PC-3 (cell line): ENCODE measurements at regions not wholly inside any gene's neighbourhood (a gene's known extent, or its start where the extent isn't known, plus 50 kb on each side); places are given as distances from the start of the nearest gene placed in this dataset.

ENCODE experiments used
- ATAC-seq: fragments of 200-7000 bp; cut with Tn5 transposase; 2 replicates; pipeline ENCODE4 v1.9.1; 2020; ENCODE audit warnings: mild to moderate bottlenecking, moderate library complexity
- BruUV-seq: library from RNA; stranded (reverse); fragments of 400-500 nt; replicated peaks from 2 replicates; lab custom pipeline; 2021; lab: Mats Ljungman, UMichigan
- CTCF ChIA-PET: fragments of 300-600 bp; sonication (Branson Sonifier 250); formaldehyde crosslinking; loops from one replicate; lab custom pipeline; 2022; ENCODE audit warnings: antibody characterized with exemption; lab: Charles Lee
- POLR2A ChIA-PET: fragments of 300-600 bp; sonication (Branson Sonifier 250); formaldehyde crosslinking; loops from one replicate; lab custom pipeline; 2022; ENCODE audit warnings: antibody characterized with exemption; ENCODE audit not compliant: unreplicated experiment; lab: Charles Lee
- DNase-seq: peaks from one replicate; pipeline ENCODE4 v3.0.0-alpha.2; 2015
- H2AFZ ChIP-seq: fragments of 300-600 bp; sonication (generic); 2 replicates; pipeline ENCODE4 v1.6.0; 2016; ENCODE audit warnings: antibody characterized with exemption, low read length
- H3F3A ChIP-seq: fragments of 300-600 bp; sonication (generic); one replicate; pipeline ENCODE4 v1.6.0; 2017; ENCODE audit warnings: antibody characterized with exemption, low read length, control low read depth, mild to moderate bottlenecking; ENCODE audit not compliant: unreplicated experiment
- H3K27ac ChIP-seq: fragments of 300-600 bp; sonication (generic); 2 replicates; pipeline ENCODE4 v1.5.1; 2016; ENCODE audit warnings: mild to moderate bottlenecking, low read length
- H3K27me3 ChIP-seq: fragments of 300-600 bp; sonication (generic); 2 replicates; pipeline ENCODE4 v1.6.1; 2016; ENCODE audit warnings: low read length, mixed read lengths
- H3K36me3 ChIP-seq: fragments of 300-600 bp; sonication (generic); 2 replicates; pipeline ENCODE4 v1.6.1; 2016; ENCODE audit warnings: low read depth, mixed run types, low read length, mixed read lengths
- H3K4me1 ChIP-seq: fragments of 300-600 bp; sonication (generic); 2 replicates; pipeline ENCODE4 v1.5.1; 2016; ENCODE audit warnings: low read length; ENCODE audit not compliant: insufficient read depth
- H3K4me2 ChIP-seq: fragments of 300-600 bp; sonication (generic); 2 replicates; pipeline ENCODE4 v1.6.0; 2016; ENCODE audit warnings: low read length
- H3K4me3 ChIP-seq: fragments of 300-600 bp; sonication (generic); 2 replicates; pipeline ENCODE4 v1.5.1; 2016; ENCODE audit warnings: mild to moderate bottlenecking, low read length, mixed read lengths
- H3K79me2 ChIP-seq: fragments of 300-600 bp; sonication (generic); 2 replicates; pipeline ENCODE4 v1.6.1; 2017; ENCODE audit warnings: low read length, mixed read lengths
- H3K9ac ChIP-seq: fragments of 300-600 bp; sonication (generic); 2 replicates; pipeline ENCODE4 v1.6.0; 2016; ENCODE audit warnings: mild to moderate bottlenecking, low read length
- H3K9me2 ChIP-seq: fragments of 300-600 bp; sonication (generic); replicated peaks from 2 replicates; pipeline ENCODE4 v1.6.1; 2016; ENCODE audit warnings: mixed run types, low read length, mixed read lengths
- H3K9me3 ChIP-seq: fragments of 300-600 bp; sonication (generic); 2 replicates; pipeline ENCODE4 v1.6.1; 2016; ENCODE audit warnings: low read length, mixed read lengths
- H4K20me1 ChIP-seq: fragments of 300-600 bp; sonication (generic); 2 replicates; pipeline ENCODE4 v1.6.1; 2016; ENCODE audit warnings: low read length, mixed read lengths
- CTCF ChIP-seq: fragments of 300-600 bp; sonication (generic); conservative IDR thresholded peaks from 2 replicates; pipeline ENCODE4 v1.5.1; 2017; ENCODE audit warnings: antibody characterized with exemption, low read depth, mild to moderate bottlenecking, low read length
- EZH2 ChIP-seq: fragments of 300-600 bp; sonication (generic); IDR thresholded peaks from one replicate; pipeline ENCODE4 v1.6.1; 2017; ENCODE audit warnings: antibody characterized with exemption, mild to moderate bottlenecking, low read length; ENCODE audit not compliant: unreplicated experiment
- EZH2phosphoT487 ChIP-seq: fragments of 300-600 bp; sonication (generic); IDR thresholded peaks from 2 replicates; pipeline ENCODE4 v1.6.1; 2018; ENCODE audit warnings: mild to moderate bottlenecking, antibody characterized with exemption, low read length, borderline replicate concordance
- intact Hi-C: fragments of 100-400 bp; cut with micrococcal nuclease; formaldehyde crosslinking; loops from 2 replicates; pipeline ENCODE4 v1.9.0; 2023

DNA sequence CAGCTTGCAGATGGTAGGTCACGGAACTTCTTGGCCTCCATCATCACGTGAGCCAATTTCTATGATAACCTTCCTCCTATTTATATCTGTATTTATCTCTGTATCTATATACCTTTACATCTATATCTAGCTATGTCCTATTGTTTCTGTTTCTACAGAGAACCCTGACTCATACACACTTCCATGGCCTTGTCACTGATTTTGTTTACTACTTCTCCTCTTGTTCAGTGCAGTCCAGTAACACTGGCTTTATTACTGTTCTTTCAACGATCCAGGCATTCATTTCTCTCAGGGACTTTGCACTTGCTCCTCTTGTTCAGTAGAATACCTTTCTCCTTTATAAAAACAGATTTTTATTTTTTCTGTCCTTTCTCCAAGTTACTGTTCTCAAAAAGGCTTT is 937.0 kb upstream of the ALCAM start:
- CTCF ChIA-PET, result no interaction called here
- peaks cover 17% of the 10 kb centered on the region for H3K4me1 ChIP-seq
- H3K79me2 ChIP-seq, result peaks cover 98% of the 10 kb centered on the region

GRCh38 chr3:104436506-104436905 is 930.2 kb upstream of the ALCAM start:
- H3K4me1 ChIP-seq, result peaks cover 40% of the 10 kb centered on the region
- H3K36me3 ChIP-seq, result peaks cover 70% of the 10 kb centered on the region
- H3K9ac ChIP-seq, result no peak overlapping the region
- H2AFZ ChIP-seq, result no peak overlapping the region
- no peak for DNase-seq
- POLR2A ChIA-PET, result interaction anchor here (0.5 kb wide), 2 partner anchors 60 to 950 kb away, joined by 3 to 7 read pairs; no protein-coding TSS in a partner anchor
- intact Hi-C loops, result loop anchor here (5.0 to 10.0 kb wide), 3 partner anchors 161 to 1078 kb away; no protein-coding TSS in a partner anchor
- H4K20me1 ChIP-seq, result peaks cover 43% of the 10 kb centered on the region
- peaks cover 92% of the 10 kb centered on the region for H3K79me2 ChIP-seq
- TF ChIP-seq CTCF (no peak), EZH2 (no peak), EZH2phosphoT487 (no peak)
- peak overlapping the region; percentile 83 for H3K4me2 ChIP-seq
- ATAC-seq, result no peak
- BruUV-seq, result no TSS peak
- H3K4me3 ChIP-seq, result peak overlapping the region; percentile 65
- H3K9me3 ChIP-seq, result no peaks in the 10 kb centered on the region
- no peaks in the 10 kb centered on the region for H3K27me3 ChIP-seq
- H3F3A ChIP-seq, result peaks cover 8% of the 10 kb centered on the region
- H3K9me2 ChIP-seq, result no peaks in the 10 kb centered on the region
- CTCF ChIA-PET, result interaction anchor here (0.9 to 1.3 kb wide), 2 partner anchors 11 to 24 kb away, joined by 3 read pairs; no protein-coding TSS in a partner anchor
- peak overlapping the region; percentile 47; the same call in 1 of the 2 replicates for H3K27ac ChIP-seq

More for the DNA sequence above, 937.0 kb upstream of the ALCAM start:
- no peak overlapping the region for H3K4me2 ChIP-seq
- TF ChIP-seq EZH2phosphoT487 (no peak), CTCF (no peak), EZH2 (no peak)
- no peak overlapping the region for H2AFZ ChIP-seq
- POLR2A ChIA-PET, result no interaction called here
- H4K20me1 ChIP-seq, result peaks cover 70% of the 10 kb centered on the region
- H3K27me3 ChIP-seq, result no peaks in the 10 kb centered on the region
- no peak overlapping the region for H3K9ac ChIP-seq
- DNase-seq (no peak), ATAC-seq (peak; percentile 56; the same call in 1 of the 2 replicates)
- no peak overlapping the region for H3K27ac ChIP-seq
- no peaks in the 10 kb centered on the region for H3K9me2 ChIP-seq
- H3F3A ChIP-seq, result no peaks in the 10 kb centered on the region
- H3K9me3 ChIP-seq, result no peaks in the 10 kb centered on the region
- intact Hi-C loops, result loop anchor here (10.0 kb wide), 2 partner anchors 155 to 1085 kb away; no protein-coding TSS in a partner anchor
- no peak overlapping the region for H3K4me3 ChIP-seq
- peaks cover 74% of the 10 kb centered on the region for H3K36me3 ChIP-seq
- BruUV-seq, result TSS peak; percentile 1

- Histone ChIP-seq H3K36me3 (peaks cover 67% of the 10 kb centered on the region), H3K4me1 (peaks cover 40% of the 10 kb centered on the region), H3F3A (peaks cover 8% of the 10 kb centered on the region), H2AFZ (no peak overlapping the region), H3K9ac (0 out of 2 replicates have a peak overlapping the region, but pooled peaks have one; percentile 3), H3K9me2 (no peaks in the 10 kb centered on the region), H3K9me3 (no peaks in the 10 kb centered on the region), H3K4me2 (peak overlapping the region; percentile 83), H3K27ac (peak overlapping the region; percentile 47), H3K27me3 (no peaks in the 10 kb centered on the region), H4K20me1 (peaks cover 37% of the 10 kb centered on the region), H3K79me2 (peaks cover 92% of the 10 kb centered on the region), H3K4me3 (peak overlapping the region; percentile 65)
- peak; percentile 72 for DNase-seq
- ChIA-PET CTCF (interaction anchor here (0.9 to 1.3 kb wide), 2 partner anchors 12 to 24 kb away, joined by 3 read pairs; no protein-coding TSS in a partner anchor), POLR2A (interaction anchor here (0.5 kb wide), 3 partner anchors 22 to 950 kb away, joined by 3 to 7 read pairs (median 5); no protein-coding TSS in a partner anchor)
- no TSS peak for BruUV-seq
- ATAC-seq, result peak; percentile 76
- intact Hi-C loops, result loop anchor here (5.0 to 10.0 kb wide), 3 partner anchors 160 to 1078 kb away; no protein-coding TSS in a partner anchor
- no peak for TF ChIP-seq EZH2
- TF ChIP-seq CTCF, result no peak
Measured at GRCh38 chr3:104437131-104437750, 929.5 kb upstream of the ALCAM start.
